RWPE2 (cell line): ENCODE measurements at regions not wholly inside any gene's neighbourhood (a gene's known extent, or its start where the extent isn't known, plus 50 kb on each side); places are given as distances from the start of the nearest gene placed in this dataset.

Experiments used
- ATAC-seq: fragments of 200-7000 bp; cut with Tn5 transposase; 3 replicates; pipeline ENCODE4 v1.9.1; 2021; ENCODE audit warnings: low read depth
- DNase-seq: peaks from one replicate; pipeline ENCODE4 v3.0.0-alpha.2; 2020; ENCODE audit warnings: low spot score
- H3K27ac ChIP-seq: fragments of 450-650 bp; 2 replicates; pipeline ENCODE4 v1.5.1; 2017; ENCODE audit warnings: mild to moderate bottlenecking; ENCODE audit not compliant: poor library complexity, severe bottlenecking
- H3K27me3 ChIP-seq: fragments of 250-450 bp; sonication (Bioruptor Pico); 2 replicates; pipeline ENCODE4 v1.5.1; 2021; ENCODE audit warnings: mild to moderate bottlenecking, moderate library complexity; ENCODE audit not compliant: insufficient read depth, poor library complexity, severe bottlenecking
- H3K36me3 ChIP-seq: fragments of 250-450 bp; sonication (Bioruptor Pico); 2 replicates; pipeline ENCODE4 v1.5.1; 2020; ENCODE audit warnings: low read depth, mild to moderate bottlenecking, moderate library complexity
- H3K4me1 ChIP-seq: fragments of 250-450 bp; sonication (Bioruptor Pico); 2 replicates; pipeline ENCODE4 v1.5.1; 2021; ENCODE audit warnings: mild to moderate bottlenecking, moderate library complexity; ENCODE audit not compliant: insufficient read depth, poor library complexity, severe bottlenecking
- H3K4me3 ChIP-seq: fragments of 250-450 bp; sonication (Bioruptor Pico); 2 replicates; pipeline ENCODE4 v1.5.1; 2021; ENCODE audit warnings: mild to moderate bottlenecking, moderate library complexity; ENCODE audit not compliant: severe bottlenecking
- H3K9me3 ChIP-seq: fragments of 250-450 bp; sonication (Bioruptor Pico); 2 replicates; pipeline ENCODE4 v1.5.1; 2021; ENCODE audit warnings: mild to moderate bottlenecking, moderate library complexity; ENCODE audit not compliant: severe bottlenecking
- CTCF ChIP-seq: fragments of 450-650 bp; IDR thresholded peaks from one replicate; pipeline ENCODE4 v1.5.1; 2017; ENCODE audit warnings: mild to moderate bottlenecking, moderate library complexity; ENCODE audit not compliant: poor library complexity, severe bottlenecking

GRCh38 chr9:12980085-12980851 is 205.4 kb downstream of the LURAP1L start:
- TF ChIP-seq CTCF, result no peak
- no peak overlapping the region for H3K27ac ChIP-seq
- no peaks in the 10 kb centered on the region for H3K27me3 ChIP-seq
- no peaks in the 10 kb centered on the region for H3K36me3 ChIP-seq
- H3K4me3 ChIP-seq, result no peak overlapping the region
- no peak for DNase-seq
- H3K9me3 ChIP-seq, result no peaks in the 10 kb centered on the region
- no peak for ATAC-seq
- no peaks in the 10 kb centered on the region for H3K4me1 ChIP-seq

GRCh38 chr9:12988258-12988657 is 213.4 kb downstream of the LURAP1L start:
- no peaks in the 10 kb centered on the region for H3K36me3 ChIP-seq
- no peak for TF ChIP-seq CTCF
- H3K4me1 ChIP-seq, result no peaks in the 10 kb centered on the region
- H3K4me3 ChIP-seq, result no peak overlapping the region
- H3K27me3 ChIP-seq, result no peaks in the 10 kb centered on the region
- no peak overlapping the region for H3K27ac ChIP-seq
- H3K9me3 ChIP-seq, result no peaks in the 10 kb centered on the region
- ATAC-seq (no peak), DNase-seq (no peak)

DNA sequence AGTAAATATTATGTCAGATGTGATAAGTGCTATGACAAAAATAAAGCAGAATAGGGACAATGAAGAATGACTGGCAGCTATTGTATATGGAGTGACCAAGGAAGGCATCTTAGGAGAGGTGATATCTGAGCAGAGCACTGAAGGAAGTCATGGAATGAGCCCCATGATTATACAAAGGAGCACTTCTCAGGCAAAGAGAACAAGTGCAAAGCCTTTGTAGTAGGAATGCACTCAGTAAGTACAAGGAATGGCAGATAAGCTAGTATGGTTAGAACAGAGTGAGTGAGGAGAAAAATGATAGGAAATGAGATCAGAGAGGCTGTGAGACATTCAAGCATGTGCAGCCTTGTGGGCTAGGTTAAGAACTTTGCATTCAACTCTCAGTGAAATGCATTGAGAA is 214.8 kb downstream of the LURAP1L start:
- Histone ChIP-seq H3K9me3 (no peaks in the 10 kb centered on the region), H3K27ac (no peak overlapping the region), H3K4me3 (no peak overlapping the region), H3K36me3 (no peaks in the 10 kb centered on the region), H3K4me1 (no peaks in the 10 kb centered on the region), H3K27me3 (no peaks in the 10 kb centered on the region)
- DNase-seq (no peak), ATAC-seq (no peak)
- TF ChIP-seq CTCF, result no peak

- ATAC-seq (no peak), DNase-seq (no peak)
- Histone ChIP-seq H3K4me3 (no peak overlapping the region), H3K36me3 (no peaks in the 10 kb centered on the region), H3K9me3 (no peaks in the 10 kb centered on the region), H3K27me3 (no peaks in the 10 kb centered on the region), H3K27ac (no peak overlapping the region), H3K4me1 (no peaks in the 10 kb centered on the region)
- TF ChIP-seq CTCF, result no peak
Measured at GRCh38 chr9:12993466-12993865, 218.6 kb downstream of the LURAP1L start.

GRCh38 chr9:12997009-12997408 is 222.2 kb downstream of the LURAP1L start:
- Histone ChIP-seq H3K27ac (no peak overlapping the region), H3K4me3 (no peak overlapping the region), H3K36me3 (no peaks in the 10 kb centered on the region), H3K9me3 (no peaks in the 10 kb centered on the region), H3K27me3 (no peaks in the 10 kb centered on the region), H3K4me1 (no peaks in the 10 kb centered on the region)
- TF ChIP-seq CTCF, result no peak
- DNase-seq, result no peak
- no peak for ATAC-seq
